Activated CD4-positive, alpha-beta memory T cell treated with anti-CD3 and anti-CD28 coated beads, Interleukin-2, amount 10 ng/mL, durations not matched to agents 7 days and 5 days (primary cell): ENCODE measurements at regions not wholly inside any gene's neighbourhood (a gene's known extent, or its start where the extent isn't known, plus 50 kb on each side); places are given as distances from the start of the nearest gene placed in this dataset.
"Not testable (repeated sequence)": the region's sequence is repeated elsewhere in the genome, so short reads cannot be mapped to it uniquely, and the experiment has no call there.

Experiments
- CTCF ChIA-PET: fragments of 350-600 bp; sonication (Branson Sonifier 250); formaldehyde crosslinking; loops from one replicate; lab custom pipeline; 2021; ENCODE audit warnings: antibody characterized with exemption, inconsistent platforms; lab: Charles Lee
- POLR2A ChIA-PET: fragments of 350-600 bp; sonication (Branson Sonifier 250); formaldehyde crosslinking; loops from one replicate; lab custom pipeline; 2021; ENCODE audit warnings: antibody characterized with exemption; lab: Charles Lee
- DNase-seq: peaks from one replicate; pipeline ENCODE4 v3.0.0-alpha.2; 2020
- H3K27ac Mint-ChIP-seq: one replicate; pipeline ENCODE4 v1.8.0; 2021; ENCODE audit warnings: mild to moderate bottlenecking, mixed read lengths
- H3K27me3 Mint-ChIP-seq: one replicate; pipeline ENCODE4 v1.8.0; 2021; ENCODE audit warnings: mixed read lengths
- H3K36me3 Mint-ChIP-seq: one replicate; pipeline ENCODE4 v1.8.0; 2021; ENCODE audit warnings: low read depth, mixed read lengths
- H3K4me1 Mint-ChIP-seq: one replicate; pipeline ENCODE4 v1.8.0; 2021; ENCODE audit warnings: mixed read lengths
- H3K4me3 Mint-ChIP-seq: one replicate; pipeline ENCODE4 v1.8.0; 2021; ENCODE audit warnings: mild to moderate bottlenecking, mixed read lengths
- H3K9me3 Mint-ChIP-seq: one replicate; pipeline ENCODE4 v1.8.0; 2021; ENCODE audit warnings: mixed read lengths

DNA sequence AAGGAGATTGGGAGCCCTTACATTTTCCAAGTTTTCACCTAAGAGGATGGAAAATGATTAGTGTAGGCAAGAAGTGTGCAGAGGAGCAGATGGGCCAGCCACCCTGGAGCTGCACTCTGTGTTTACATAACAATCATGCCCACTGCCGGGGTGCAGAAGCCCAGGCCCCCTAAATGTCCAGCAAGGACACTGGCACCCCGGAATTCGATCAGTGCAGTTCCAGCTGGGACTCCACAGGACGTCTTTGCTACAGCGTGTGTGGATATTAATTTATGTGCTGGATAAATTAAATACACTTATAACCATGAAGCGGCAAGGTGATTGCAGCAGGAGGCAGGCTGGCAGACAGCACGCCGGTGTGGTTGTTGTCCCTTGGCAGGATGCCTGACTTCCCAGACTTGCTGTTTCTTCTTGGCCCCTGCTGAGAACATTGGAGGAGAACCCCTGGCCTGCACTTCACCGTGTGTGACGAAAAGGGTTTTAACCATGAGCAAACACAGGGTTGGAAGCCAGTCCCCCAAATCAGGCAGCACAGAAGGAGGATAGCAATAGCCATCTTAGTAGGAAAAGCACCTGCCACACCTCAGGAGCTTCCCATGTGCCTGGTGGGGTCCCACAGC, 73.7 kb downstream of the GADD45G start:
- CTCF ChIA-PET, result no interaction called here
- H3K27ac Mint-ChIP-seq, result no peak overlapping the region
- no peak overlapping the region for H3K4me3 Mint-ChIP-seq
- H3K27me3 Mint-ChIP-seq, result no peaks in the 10 kb centered on the region
- H3K9me3 Mint-ChIP-seq, result no peaks in the 10 kb centered on the region
- no peaks in the 10 kb centered on the region for H3K36me3 Mint-ChIP-seq
- DNase-seq, result no peak
- peaks cover 13% of the 10 kb centered on the region for H3K4me1 Mint-ChIP-seq
- POLR2A ChIA-PET, result no interaction called here

- peaks cover 13% of the 10 kb centered on the region for H3K4me1 Mint-ChIP-seq
- H3K27ac Mint-ChIP-seq, result no peak overlapping the region
- CTCF ChIA-PET, result no interaction called here
Observed at GRCh38 chr9:89679016-89679415, 74.2 kb downstream of the GADD45G start.

GRCh38 chr9:89679581-89679980, 74.8 kb downstream of the GADD45G start:
- Mint-ChIP-seq H3K4me3 (no peak overlapping the region), H3K4me1 (peaks cover 13% of the 10 kb centered on the region), H3K27me3 (no peaks in the 10 kb centered on the region), H3K36me3 (no peaks in the 10 kb centered on the region), H3K27ac (no peak overlapping the region), H3K9me3 (no peaks in the 10 kb centered on the region)
- ChIA-PET POLR2A (interaction anchor here (1.1 to 1.2 kb wide), 2 partner anchors 11 to 24 kb away, joined by 3 to 4 read pairs; no protein-coding TSS in a partner anchor), CTCF (no interaction called here)
- DNase-seq, result no peak

More at GRCh38 chr9:89679016-89679415, 74.2 kb downstream of the GADD45G start:
- Mint-ChIP-seq H3K9me3 (no peaks in the 10 kb centered on the region), H3K4me3 (no peak overlapping the region), H3K27me3 (no peaks in the 10 kb centered on the region), H3K36me3 (no peaks in the 10 kb centered on the region)
- POLR2A ChIA-PET, result no interaction called here
- DNase-seq, result no peak

DNA sequence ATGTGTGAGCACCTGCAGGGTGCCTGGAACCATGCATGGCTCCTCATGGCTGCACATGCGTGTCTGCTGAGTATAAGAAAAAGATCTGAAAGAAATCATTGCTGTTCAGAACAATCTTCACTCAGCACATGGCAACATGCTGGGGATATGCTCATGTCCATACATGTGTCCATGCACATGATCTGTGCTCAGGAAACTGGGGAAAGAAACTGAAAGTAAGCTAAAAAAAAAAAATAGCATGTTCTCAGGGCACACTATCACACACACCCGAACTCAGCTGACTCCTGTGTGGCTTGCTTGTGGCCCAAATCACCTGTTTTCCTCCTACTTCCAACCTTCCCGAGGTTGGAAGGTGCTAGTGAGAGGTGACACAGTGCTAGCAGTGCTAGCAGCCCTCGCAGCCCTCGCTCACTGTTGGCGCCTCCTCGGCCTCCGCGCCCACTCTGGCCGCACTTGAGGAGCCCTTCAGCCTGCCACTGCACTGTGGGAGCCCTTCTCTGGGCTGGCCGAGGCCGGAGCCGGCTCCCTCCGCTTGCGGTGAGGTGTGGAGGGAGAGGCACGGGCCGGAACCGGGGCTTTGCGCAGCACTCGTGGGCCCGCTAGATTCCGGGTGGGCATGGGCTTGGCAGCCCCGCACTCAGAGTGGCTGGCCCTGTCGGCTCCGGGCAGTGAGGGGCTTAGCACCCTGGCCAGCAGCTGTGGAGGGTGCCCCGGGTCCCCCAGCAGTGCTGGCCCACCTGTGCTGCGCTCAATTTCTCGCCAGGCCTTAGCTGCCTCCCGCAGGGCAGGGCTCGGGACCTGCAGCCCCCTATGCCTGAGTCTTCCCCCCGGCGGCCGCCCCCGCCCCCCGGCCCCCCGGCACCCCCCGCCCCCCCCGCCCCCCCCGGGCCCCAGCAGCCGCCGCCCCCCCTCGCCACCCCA, 76.0 kb downstream of the GADD45G start:
- H3K4me3 Mint-ChIP-seq, result no peak overlapping the region
- no peaks in the 10 kb centered on the region for H3K9me3 Mint-ChIP-seq
- ChIA-PET CTCF (interaction anchor here (0.7 kb wide), 1 partner anchor 76 kb away, joined by 4 read pairs; the partner anchor contains the start of gene GADD45G), POLR2A (interaction anchor here (0.9 to 1.2 kb wide), 3 partner anchors 10 to 76 kb away, joined by 3 to 4 read pairs (median 3); partner anchors contain the start of gene GADD45G)
- no peaks in the 10 kb centered on the region for H3K36me3 Mint-ChIP-seq
- DNase-seq, result no peak
- peaks cover 13% of the 10 kb centered on the region for H3K4me1 Mint-ChIP-seq
- peaks cover 3% of the 10 kb centered on the region for H3K27me3 Mint-ChIP-seq
- H3K27ac Mint-ChIP-seq, result no peak overlapping the region

DNA sequence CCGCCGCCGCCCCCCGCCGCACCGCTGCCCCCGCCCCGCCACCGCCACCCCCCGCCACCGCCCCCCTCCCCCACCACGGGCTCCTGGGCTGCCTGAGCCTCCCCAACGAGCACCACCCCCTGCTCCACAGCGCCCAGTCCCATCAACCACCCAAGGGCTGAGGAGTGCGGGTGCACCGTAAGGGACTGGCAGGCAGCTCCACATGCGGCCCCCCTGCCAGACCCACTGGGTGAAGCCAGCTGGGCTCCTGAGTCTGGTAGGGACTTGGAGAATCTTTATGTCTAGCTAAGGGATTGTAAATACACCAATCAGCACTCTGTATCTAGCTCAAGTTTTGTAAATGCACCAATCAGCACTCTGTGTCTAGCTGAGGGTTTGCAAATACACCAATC, 76.7 kb downstream of the GADD45G start:
- H3K9me3 Mint-ChIP-seq, H3K27ac Mint-ChIP-seq, CTCF ChIA-PET: not testable (repeated sequence)

DNA sequence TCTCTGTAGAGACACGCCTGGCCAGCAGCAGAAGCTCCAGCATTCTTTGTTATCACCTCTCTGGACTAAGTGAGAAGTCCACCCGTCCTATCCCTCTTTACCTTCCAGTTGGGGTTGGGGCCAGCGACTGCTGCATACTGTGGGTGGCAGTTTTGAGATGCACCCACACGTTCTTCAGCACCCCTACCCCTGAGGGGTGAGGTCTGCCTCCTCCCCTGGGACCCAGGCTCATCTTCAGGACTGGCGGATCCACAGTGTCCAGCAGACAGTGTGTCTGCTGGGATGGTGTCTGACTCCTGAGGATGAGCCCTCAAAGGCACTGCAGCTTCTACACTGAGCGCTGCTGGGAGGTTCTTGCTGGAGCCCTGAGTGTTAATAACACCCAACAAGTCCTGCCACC, 78.8 kb downstream of the GADD45G start:
- no peaks in the 10 kb centered on the region for H3K9me3 Mint-ChIP-seq
- H3K4me3 Mint-ChIP-seq, result no peak overlapping the region
- DNase-seq, result no peak
- H3K36me3 Mint-ChIP-seq, result no peaks in the 10 kb centered on the region
- ChIA-PET CTCF (interaction anchor here (0.6 to 1.2 kb wide), 2 partner anchors 15 to 419 kb away, joined by 3 read pairs; no protein-coding TSS in a partner anchor), POLR2A (no interaction called here)
- H3K4me1 Mint-ChIP-seq, result peaks cover 14% of the 10 kb centered on the region
- H3K27me3 Mint-ChIP-seq, result peaks cover 3% of the 10 kb centered on the region
- H3K27ac Mint-ChIP-seq, result no peak overlapping the region

More for the DNA sequence above, 76.7 kb downstream of the GADD45G start:
- H3K27me3 Mint-ChIP-seq, POLR2A ChIA-PET, DNase-seq, H3K36me3 Mint-ChIP-seq, H3K4me3 Mint-ChIP-seq: not testable (repeated sequence)
- peaks cover 16% of the 10 kb centered on the region for H3K4me1 Mint-ChIP-seq

DNA sequence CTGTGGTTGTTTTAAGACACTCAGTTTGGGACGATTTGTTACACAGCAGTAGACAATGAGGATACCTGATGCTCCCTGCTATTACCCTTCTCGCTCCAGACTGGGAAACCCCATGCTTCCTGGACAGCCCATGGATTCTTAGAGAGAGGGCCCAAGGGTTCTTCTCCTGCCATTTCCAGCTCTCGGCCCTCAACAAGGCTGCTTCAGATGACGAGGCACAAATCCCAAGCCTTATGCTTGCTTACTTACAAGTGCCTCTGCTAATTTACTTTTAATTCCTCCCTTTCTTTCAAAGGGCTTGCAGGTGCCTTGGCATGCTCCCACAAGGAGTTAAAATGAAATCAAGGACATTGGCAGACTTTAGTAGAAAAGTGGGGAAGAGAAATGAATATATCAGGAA, 79.4 kb downstream of the GADD45G start:
- H3K9me3 Mint-ChIP-seq, result no peaks in the 10 kb centered on the region
- POLR2A ChIA-PET, result no interaction called here
- no peaks in the 10 kb centered on the region for H3K36me3 Mint-ChIP-seq
- CTCF ChIA-PET, result no interaction called here
- no peak overlapping the region for H3K27ac Mint-ChIP-seq
- peaks cover 15% of the 10 kb centered on the region for H3K4me1 Mint-ChIP-seq
- peaks cover 3% of the 10 kb centered on the region for H3K27me3 Mint-ChIP-seq
- no peak for DNase-seq
- no peak overlapping the region for H3K4me3 Mint-ChIP-seq

GRCh38 chr9:89684912-89685636, 80.3 kb downstream of the GADD45G start:
- peaks cover 18% of the 10 kb centered on the region for H3K4me1 Mint-ChIP-seq
- CTCF ChIA-PET, result no interaction called here
- H3K27me3 Mint-ChIP-seq, result peaks cover 3% of the 10 kb centered on the region
- DNase-seq, result no peak
- no peaks in the 10 kb centered on the region for H3K36me3 Mint-ChIP-seq
- H3K4me3 Mint-ChIP-seq, result no peak overlapping the region
- no peak overlapping the region for H3K27ac Mint-ChIP-seq
- H3K9me3 Mint-ChIP-seq, result no peaks in the 10 kb centered on the region
- POLR2A ChIA-PET, result no interaction called here

DNA sequence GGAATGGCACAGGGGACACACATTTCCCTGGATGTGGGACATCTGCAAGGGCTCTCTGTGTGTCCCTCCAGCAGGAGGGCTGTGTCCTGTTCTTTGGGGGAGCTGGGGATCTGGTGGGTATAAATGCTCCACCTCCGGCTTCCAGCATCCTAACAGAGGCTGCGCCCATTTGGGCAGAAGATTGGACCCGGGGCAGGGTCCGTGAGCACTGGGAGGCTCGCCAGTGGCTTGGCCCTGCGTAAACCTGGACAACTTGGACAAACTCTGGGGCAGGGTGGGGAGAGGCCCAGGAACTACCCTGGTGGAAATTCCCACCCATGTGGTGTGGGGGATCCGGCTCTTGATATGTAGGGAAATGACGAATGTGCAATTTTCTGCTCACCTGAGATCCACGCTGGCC, 80.9 kb downstream of the GADD45G start:
- ChIA-PET CTCF (no interaction called here), POLR2A (interaction anchor here (1.7 kb wide), 1 partner anchor 81 kb away, joined by 4 read pairs; the partner anchor contains the start of gene GADD45G)
- Mint-ChIP-seq H3K4me1 (peaks cover 20% of the 10 kb centered on the region), H3K27me3 (peaks cover 3% of the 10 kb centered on the region), H3K27ac (no peak overlapping the region), H3K9me3 (no peaks in the 10 kb centered on the region), H3K36me3 (no peaks in the 10 kb centered on the region), H3K4me3 (no peak overlapping the region)
- DNase-seq, result no peak

- CTCF ChIA-PET, result no interaction called here
- H3K27me3 Mint-ChIP-seq, result peaks cover 3% of the 10 kb centered on the region
- peaks cover 24% of the 10 kb centered on the region for H3K4me1 Mint-ChIP-seq
- H3K27ac Mint-ChIP-seq, result no peak overlapping the region
- no peak overlapping the region for H3K4me3 Mint-ChIP-seq
- DNase-seq, result no peak
- POLR2A ChIA-PET, result interaction anchor here (1.3 to 1.7 kb wide), 2 partner anchors 15 to 82 kb away, joined by 3 to 4 read pairs; partner anchors contain the start of gene GADD45G
- no peaks in the 10 kb centered on the region for H3K9me3 Mint-ChIP-seq
- no peaks in the 10 kb centered on the region for H3K36me3 Mint-ChIP-seq
Observed at GRCh38 chr9:89686126-89686525, 81.3 kb downstream of the GADD45G start.

DNA sequence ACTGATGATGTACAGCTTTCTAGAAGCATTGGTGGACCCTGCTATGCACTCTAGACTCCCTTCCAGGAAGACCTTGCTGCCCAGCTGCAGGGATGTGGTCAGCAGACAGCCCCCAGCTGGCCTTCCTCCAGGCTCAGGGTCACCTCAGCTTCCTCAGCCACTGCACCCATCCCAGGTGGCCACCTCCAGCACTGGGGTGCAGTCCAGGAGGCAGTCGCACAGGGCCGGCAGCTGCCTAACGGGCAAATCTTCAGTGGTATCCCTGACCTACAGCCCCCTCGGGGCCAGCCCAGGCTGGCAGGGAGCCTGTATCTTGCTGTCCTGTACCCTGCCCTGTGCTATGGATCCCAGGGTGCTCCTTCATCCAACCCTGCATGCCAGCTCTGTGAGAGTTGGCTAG, 81.8 kb downstream of the GADD45G start:
- POLR2A ChIA-PET, result interaction anchor here (1.3 to 1.7 kb wide), 2 partner anchors 14 to 82 kb away, joined by 3 to 4 read pairs; partner anchors contain the start of gene GADD45G

GRCh38 chr9:89687188-89687587, 82.4 kb downstream of the GADD45G start:
- POLR2A ChIA-PET, result interaction anchor here (1.3 to 1.7 kb wide), 2 partner anchors 14 to 83 kb away, joined by 3 to 4 read pairs; partner anchors contain the start of gene GADD45G

More for the DNA sequence above, 81.8 kb downstream of the GADD45G start:
- Mint-ChIP-seq H3K27ac (no peak overlapping the region), H3K4me1 (peaks cover 29% of the 10 kb centered on the region), H3K9me3 (no peaks in the 10 kb centered on the region), H3K4me3 (no peak overlapping the region), H3K27me3 (peaks cover 3% of the 10 kb centered on the region), H3K36me3 (no peaks in the 10 kb centered on the region)
- CTCF ChIA-PET, result no interaction called here
- DNase-seq, result no peak

More at GRCh38 chr9:89687188-89687587, 82.4 kb downstream of the GADD45G start:
- H3K9me3 Mint-ChIP-seq, result no peaks in the 10 kb centered on the region
- no peak for DNase-seq
- peaks cover 32% of the 10 kb centered on the region for H3K4me1 Mint-ChIP-seq
- peaks cover 3% of the 10 kb centered on the region for H3K27me3 Mint-ChIP-seq
- no peaks in the 10 kb centered on the region for H3K36me3 Mint-ChIP-seq
- CTCF ChIA-PET, result no interaction called here
- H3K4me3 Mint-ChIP-seq, result no peak overlapping the region
- H3K27ac Mint-ChIP-seq, result no peak overlapping the region
